ENCODE measurements at regions not wholly inside any gene's neighbourhood (a gene's known extent, or its start where the extent isn't known, plus 50 kb on each side); places are given as distances from the start of the nearest gene placed in this dataset.
"Not testable (repeated sequence)": the region's sequence is repeated elsewhere in the genome, so short reads cannot be mapped to it uniquely, and the experiment has no call there.

DNA sequence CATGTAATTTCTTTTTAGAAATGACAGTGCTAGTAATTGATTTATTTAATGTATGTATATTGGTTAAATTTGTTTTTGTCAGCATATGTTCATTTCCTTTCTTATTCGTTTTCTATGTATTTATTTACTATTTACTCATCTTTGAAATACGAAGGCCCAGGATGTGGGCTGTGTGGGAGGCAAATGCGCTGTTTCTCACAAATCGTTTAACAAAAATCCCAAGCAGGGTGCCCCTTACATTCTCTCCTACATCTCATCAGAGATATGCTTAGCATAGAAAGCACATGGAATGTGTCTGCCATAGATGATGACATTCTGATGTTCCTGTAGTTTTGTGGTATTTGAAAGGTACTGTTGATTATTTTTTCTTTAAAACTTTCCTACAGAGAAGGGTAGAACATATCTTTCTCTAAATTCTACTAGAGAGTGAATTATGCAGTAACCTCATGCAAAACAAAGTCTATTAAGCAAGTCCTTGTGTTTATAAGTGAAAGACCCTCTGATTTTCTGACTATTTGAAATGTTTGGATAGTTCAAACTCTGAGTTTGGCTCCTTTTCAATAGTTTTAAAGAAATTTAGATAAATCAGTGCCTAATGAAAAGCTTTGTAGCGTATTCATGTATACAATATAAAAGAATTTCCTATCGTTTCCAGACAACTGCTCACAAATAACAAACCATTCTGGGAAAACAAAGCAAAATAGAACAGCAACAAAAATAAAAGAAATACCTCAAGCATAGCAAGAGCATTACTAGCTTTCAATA, 111.1 kb upstream of the VGLL3 start:
- DNase-seq (ENCODE audit: low read depth in 2 of 2), result no peak

DNA sequence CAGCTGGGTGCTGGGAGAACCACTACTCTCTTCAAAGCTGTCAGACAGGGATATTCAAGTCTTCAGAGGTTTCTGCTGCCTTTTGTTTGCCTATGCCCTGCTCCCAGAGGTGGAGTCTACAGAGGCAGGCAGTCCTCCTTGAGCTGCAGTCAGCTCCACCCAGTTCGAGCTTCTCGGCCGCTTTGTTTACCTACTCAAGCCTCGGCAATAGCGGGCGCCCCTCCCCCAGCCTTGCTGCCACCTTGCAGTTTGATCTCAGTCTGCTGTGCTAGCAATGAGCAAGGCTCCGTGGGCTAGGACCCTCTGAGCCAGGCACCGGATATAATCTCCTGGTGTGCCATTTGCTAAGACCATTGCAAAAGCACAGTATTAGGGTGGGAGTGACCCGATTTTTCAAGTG, 106.8 kb upstream of the VGLL3 start:
- not testable (repeated sequence) for DNase-seq (ENCODE audit: low read depth in 2 of 2)

DNA sequence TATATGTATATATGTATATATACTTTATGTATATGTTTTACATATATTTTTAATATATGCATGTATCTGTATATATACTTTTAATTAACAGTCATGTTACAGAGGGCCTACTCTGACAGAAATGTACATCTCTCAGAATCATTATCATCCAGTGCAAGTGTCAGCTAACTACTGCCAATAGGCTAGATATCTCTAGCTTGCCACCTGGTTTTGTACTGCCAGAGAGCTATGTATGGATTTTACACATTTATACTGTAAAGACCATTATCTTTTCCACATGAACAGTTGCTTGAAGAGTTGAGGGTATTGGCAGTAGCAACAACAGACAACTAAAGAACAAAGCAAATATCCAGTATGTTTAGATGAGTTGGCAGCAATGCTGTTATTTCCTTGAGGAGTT, 99.7 kb upstream of the VGLL3 start:
- DNase-seq (ENCODE audit: low read depth in 2 of 2), result no peak

DNA sequence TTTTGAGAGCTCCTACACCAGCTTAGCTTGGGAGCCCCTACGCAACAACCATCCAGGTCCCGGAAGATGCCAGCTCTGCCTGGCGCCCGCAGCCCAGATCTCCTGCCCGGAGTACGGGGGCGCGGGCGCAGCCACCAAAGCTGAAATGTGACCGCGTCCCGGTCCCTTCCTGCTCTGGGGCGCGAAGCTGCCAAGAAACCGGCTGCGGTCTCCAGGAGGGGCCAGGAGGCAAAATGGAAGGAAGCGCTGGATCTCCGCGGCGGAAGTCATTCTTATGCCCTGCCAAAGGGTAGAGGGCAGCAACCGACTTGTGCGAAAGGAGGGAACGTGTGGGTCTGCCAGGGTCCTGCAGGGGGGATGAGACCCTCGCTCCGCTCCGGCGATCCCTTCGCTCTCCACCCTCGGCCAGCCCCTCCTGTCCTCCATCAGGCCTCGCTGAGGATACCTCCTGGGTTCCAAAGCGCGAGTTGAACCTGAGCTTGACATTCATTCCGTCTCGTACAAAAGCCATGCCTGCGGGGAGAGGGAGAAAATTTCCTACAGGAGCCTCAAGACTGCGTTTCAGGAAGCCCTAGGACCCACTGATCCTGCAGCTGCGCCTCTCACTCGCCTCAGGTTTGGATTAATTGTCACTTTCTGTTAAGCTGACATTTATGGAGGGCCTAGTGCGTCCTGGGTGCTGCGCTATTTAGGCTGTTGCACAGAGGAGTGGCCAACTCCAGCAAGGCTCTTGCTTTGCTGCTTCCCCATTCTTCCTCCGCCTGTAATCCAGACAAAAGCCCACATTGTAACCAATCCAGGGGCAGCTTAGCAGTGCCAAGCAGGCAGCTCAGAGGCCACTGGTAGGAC, 98.3 kb upstream of the VGLL3 start:
- no peak for DNase-seq (ENCODE audit: low read depth in 2 of 2)

DNA sequence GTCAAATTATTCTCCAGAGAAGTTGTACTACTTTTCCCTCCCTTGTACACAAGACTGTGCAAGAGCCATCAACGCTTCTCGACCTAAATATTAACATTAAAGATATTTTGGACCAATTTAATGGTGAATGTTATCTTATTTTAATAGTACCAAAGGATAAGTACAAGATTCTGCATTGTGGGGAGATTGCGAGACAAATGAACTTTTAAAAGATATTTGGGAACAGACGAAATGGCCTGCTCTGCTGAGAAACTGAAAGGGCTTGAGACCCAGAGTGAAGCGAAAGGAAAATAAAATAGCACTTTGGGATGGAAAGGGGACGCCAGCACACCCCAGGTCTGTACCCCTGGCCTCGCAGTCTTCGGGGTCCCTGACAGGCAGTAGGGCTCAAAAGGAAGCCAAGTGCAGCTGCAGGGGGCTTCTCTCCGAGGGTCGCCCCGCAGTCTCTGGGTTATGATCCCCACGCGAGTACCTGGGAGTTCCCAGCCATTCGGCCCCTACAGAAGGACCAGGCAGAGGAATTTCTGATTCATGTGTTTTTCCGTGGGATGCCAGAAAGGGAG, 97.6 kb upstream of the VGLL3 start:
- DNase-seq (ENCODE audit: low read depth in 2 of 2), result no peak

DNA sequence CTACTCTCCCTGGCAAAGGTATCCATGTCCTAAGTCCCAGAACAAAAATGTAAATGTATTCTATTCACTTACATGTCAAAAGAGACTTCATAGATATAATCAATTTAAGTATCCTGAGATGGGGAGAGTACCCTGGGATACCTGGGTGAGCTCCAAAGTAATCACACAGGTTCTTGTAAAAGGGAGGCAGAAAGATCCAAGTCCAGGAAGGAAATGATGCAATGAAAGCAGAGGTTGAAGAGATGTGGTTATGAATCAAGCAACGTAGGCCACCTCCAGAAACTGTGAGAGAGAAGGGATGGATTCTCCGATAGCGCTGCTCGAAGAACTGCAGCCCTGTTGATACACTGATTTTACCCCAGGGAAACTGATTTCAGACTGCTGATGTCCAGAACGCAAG, 93.9 kb upstream of the VGLL3 start:
- DNase-seq (ENCODE audit: low read depth in 2 of 2), result no peak

DNA sequence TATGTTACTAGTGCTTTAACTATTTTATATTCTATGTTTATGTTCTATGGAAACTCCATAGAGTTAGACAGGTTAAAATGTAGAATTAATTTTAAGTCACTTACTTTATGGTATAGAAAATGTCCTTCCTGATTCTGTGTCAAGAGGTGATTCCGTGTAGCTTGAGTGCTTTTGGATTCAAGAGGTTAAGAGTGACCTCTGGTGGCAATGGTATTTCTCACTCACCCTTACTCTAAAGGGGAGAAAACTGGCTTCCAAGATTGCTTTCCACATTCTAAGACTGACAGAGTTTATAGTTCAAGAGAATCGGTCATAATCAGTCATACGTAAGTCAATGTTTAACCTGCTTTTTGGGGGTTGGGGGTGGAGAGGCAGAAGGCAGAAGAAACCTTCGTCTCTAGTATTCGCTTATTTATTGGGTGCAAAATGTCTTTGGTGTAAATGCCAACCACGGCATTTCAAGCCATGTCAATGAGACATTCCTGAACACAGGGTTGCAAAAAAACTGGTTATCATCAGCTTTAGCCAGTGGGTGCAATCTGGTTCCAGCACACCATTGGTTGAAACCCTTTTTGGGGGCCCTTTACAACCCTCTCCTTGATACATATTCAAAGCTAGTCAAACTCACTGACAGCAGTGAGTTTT, 92.0 kb upstream of the VGLL3 start:
- no peak for DNase-seq (ENCODE audit: low read depth in 2 of 2)

DNA sequence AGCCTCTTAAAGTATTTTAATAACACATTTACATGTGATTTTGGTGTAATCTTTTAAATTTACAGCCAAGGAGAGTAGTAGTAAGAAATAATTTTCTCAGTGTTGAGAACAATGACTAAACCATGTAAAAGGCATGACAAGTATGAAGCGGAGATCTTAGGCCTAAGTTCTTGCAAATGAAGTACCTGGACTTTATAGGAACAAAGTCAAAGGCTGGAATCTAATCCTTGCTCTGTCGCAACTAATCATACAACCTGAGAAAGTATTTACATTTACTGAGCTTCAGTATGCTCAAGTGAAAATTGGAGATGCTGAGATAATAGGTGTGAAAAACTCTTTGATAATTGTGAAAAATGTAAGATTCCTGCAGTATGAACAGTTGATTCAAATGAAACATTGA, 86.4 kb upstream of the VGLL3 start:
- DNase-seq (ENCODE audit: low read depth in 2 of 2), result no peak

DNA sequence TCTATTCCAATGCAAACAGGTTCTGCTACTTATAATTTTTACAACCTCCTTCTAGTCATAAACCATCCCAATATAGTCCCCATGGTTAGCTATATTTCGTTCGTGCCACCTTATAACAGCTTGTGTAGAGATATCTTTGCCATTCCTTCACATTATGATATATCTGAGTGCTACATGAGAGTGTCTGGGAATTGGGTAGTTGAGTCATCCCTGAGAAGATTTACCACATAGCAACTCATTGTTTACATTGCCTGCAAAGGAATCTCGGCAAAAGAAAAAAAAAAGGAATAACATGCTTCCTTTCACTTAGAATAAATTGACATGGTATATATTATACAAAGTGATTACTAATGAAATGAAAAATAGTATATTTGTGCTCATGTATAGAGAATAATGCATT, 86.0 kb upstream of the VGLL3 start:
- no peak for DNase-seq (ENCODE audit: low read depth in 2 of 2)

DNA sequence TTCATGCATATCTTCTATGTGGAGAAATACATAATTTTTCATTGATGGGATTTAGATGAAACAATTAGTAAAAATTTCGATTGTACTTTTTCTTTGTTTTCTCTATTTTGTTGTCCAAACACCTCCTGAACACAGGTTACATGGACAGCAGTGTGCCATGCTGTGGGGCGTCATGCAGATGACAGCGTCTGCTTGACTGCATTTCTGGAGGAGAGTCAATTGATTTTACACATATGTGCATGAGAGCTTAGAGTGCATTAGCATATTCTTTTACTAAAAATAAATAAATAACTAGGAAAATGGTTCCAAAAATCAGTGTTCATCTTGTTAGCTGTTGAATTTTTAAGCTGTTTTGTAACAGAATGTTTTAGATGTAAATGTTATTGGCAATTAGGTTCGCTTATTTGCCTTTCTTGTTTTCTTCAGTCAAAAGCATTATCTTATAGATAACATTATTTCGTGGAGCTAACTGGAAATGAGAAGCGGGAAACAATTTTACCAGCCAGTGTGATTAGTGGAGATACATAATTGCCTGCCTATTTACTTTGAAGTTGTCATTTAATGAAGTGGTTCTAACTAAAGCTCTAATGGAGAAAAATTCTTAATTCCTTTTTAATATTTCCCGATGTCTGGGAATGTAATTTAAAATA, 82.7 kb upstream of the VGLL3 start:
- no peak for DNase-seq (ENCODE audit: low read depth in 2 of 2)

DNA sequence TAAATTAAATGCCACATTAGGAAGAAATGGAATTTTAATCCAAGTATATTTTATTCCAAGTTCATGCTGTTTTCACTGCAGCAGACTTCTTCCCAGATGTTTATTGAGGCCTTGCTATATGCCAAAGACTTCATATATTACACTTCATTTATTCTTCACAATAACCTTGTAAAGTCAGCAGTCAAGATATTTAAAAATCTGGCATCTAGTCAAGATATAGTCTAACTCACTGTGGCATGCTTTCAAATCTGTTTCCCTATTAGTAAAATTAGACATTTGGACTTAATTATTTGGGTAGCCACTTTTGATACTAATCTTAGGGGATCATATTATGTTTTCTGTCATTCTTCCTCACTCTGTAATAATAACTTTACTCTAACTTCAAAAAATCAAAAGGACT, 81.5 kb upstream of the VGLL3 start:
- no peak for DNase-seq (ENCODE audit: low read depth in 2 of 2)

DNA sequence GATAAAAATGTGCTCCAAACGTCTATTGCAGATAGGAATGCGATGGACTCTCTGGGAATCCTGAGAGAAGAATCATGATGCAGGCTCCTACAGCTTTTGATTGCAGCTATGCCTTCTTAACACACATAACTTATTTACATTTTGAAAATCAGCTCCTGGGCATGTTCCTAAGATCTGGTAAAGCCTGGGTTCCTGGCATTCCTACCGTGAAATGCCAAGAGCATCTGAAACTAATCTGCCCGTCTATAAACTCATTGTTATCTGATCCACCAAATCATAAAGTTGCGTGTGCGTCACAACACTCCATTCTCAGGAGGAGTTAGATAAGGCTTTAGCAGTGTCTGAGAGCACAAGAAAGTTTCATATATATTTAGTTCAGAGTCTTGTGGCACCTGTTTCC, 79.0 kb upstream of the VGLL3 start:
- DNase-seq (ENCODE audit: low read depth in 2 of 2), result no peak

DNA sequence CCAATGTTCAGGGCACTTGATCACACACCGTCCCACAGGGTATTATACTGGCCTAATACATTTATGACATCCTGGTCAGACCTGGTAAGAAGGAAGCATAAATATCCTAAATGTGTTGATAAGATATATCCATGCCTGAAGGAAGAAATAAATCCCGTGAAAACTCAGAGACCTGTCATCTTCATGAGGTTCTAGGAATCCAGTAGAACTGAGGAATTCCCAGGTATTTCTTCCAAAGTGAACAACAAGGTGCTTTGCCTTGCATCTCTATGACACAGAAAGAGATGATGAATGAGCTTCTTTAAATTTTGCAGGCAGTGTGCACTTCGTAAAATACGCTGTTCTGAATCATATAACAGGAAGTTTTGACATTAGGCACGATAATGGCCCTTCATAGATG, 78.1 kb upstream of the VGLL3 start:
- no peak for DNase-seq (ENCODE audit: low read depth in 2 of 2)

DNA sequence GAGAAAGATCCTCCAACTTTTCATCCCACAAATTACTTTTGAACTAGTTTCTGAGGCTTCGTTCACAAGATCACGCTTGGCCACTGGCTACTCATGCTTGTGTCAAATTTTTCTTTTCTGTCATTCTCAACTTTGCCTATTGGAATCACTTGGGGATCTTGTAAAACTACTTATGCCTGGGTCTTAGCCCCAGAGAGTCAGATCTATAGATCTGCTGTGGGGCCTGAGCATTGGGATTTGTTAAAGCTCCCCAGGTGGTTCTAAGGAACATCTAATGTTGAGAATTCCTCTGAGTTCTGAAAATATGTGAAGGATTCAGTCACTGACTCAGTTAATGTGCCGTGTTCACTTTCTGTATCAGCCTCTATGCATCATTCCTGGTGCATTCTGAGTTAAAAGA, 71.7 kb upstream of the VGLL3 start:
- DNase-seq (ENCODE audit: low read depth in 2 of 2), result no peak

DNA sequence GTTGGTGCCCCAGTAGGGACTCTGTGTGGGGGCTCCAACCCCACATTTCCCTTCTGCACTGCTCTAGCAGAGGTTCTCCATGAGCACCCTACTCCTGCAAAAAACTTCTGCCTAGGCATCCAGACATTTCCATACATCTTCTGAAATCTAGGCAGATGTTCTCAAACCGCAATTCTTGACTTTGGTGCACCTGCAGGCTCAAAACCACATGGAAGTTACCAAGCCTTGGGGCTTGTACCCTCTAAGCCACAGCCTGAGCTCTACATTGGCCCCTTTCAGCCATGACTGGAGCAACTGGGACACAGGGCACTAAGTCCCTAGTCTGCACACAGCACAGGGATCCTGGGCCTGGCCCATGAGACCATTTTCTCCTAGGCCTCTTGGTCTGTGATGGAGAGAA, 66.5 kb upstream of the VGLL3 start:
- DNase-seq (ENCODE audit: low read depth in 2 of 2), result no peak

DNA sequence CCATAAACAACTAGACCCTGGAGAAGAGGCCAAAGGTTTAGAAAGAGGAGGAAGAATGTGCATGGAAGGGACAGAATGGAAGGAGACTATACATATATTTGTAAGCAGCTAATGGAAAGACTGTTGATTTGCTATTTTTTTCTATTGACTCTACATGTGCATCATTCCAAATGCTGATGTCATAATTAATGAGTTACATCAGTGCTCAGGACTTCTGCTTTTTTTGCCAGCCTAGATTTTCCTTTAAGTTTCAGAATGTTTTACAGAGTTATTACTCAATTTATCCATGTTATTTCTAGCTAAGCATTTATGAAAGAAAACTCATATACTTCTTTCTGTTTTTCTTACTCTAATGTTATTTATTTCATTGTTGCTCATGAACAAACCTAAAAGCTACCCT, 62.6 kb upstream of the VGLL3 start:
- DNase-seq (ENCODE audit: low read depth in 2 of 2), result no peak

DNA sequence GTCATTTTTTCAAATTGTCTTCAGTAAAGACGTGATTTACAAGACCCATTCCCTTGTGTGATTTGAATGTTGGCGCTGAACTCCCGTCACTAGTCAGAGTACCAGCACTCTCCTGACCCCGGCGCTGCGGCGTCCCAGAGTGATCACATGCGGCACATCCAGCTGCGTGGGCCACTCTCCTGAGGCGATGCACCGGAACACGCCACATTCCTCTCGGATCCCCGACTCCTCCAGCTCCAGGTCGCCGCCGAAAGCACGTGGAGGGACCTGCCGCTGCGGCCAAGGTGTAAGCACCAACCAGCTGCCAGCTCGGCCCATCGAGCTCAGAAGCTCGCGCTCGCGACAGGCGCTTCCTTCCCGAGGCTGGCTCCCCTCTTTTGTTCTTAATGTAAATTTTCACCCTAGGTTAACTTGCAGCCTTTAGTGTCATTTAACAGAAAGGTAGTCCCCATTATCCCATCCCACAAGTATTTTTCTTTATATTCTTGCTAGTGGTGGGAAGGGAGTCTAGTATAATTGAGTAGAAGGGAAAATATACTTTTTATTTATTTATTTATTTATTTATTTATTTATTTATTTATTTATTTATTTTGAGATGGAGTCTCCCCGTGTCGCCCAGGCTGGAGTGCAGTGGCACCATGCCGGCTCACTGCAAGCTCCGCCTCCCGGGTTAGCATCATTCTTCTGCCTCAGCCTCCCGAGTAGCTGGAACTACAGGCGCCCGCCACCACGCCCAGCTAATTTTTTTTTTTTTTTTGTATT, 61.7 kb upstream of the VGLL3 start:
- DNase-seq (ENCODE audit: low read depth in 2 of 2), result no peak

DNA sequence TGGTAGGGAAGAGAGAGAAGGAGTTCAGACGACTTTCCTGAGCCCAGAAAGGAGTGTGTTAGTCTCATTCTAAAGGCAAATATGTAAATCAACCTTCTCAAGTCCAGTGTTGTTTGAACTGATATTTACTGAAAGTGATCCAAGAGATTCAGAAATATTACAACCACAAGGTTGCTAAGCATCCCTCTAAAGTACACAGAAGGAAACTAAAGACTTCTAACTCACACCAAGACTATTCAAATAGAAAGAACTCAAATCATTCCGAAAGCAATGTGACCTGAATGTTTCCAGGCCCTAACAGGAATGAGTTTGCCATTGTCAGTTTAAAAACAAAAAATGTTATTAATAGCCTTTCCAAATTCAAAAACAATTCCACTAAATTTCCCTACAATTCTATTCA, 56.9 kb upstream of the VGLL3 start:
- no peak for DNase-seq (ENCODE audit: low read depth in 2 of 2)

DNA sequence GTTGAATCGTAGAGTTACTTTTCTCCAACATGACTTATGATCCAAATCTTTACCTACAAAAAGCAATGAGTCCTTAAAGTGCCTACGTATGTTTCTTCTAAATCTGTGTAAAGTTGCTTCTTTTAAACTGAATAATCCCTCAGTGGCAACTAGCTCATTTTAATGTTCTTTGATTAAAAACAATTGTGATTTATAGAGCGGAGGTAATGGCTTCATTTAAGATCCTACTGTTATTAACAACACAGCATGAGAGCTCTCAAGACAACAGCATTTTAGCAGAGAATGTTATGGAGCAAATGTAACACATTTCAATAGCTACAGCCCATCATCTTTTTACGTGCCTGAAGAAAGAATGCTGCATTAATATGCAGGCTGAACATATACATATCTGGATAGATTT, 55.3 kb upstream of the VGLL3 start:
- no peak for DNase-seq (ENCODE audit: low read depth in 2 of 2)

DNA sequence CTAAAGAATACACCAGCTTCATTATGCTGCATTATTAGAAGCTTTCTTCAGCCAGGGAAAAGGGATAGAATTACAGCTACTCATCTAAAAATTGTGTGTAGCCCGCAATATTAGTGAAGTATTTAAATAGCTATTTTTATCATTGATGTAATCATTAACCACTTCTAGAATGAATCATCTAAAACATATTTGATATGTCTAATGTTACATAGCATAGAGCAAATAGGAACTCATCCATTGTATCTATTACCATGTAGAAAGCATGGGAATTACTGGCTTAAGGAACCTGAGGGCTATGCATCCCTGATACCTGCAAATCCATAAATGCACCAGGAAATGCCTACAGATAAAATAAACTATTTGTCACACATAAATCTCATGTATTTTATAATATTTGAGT, 54.5 kb upstream of the VGLL3 start:
- DNase-seq (ENCODE audit: low read depth in 2 of 2), result no peak

DNA sequence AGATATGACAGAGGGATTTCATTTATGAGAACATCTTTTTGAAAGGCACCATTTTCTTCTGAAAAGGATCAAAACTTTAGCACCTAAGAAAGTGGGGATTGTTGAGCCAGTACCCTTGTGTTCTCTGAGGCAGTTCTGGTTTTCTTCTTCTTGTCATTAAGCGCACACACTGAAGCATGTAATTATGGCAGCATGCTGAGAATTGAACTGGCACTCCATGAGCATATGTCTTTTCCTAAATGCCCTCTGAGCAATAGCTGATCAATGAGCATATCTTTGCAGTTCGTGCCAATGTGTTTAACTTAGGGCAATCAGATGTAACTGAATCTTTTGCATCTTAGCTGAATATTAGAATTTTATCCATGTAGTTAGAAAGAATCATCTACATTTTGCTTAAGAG, 53.9 kb upstream of the VGLL3 start:
- DNase-seq (ENCODE audit: low read depth in 2 of 2), result no peak

Data from stimulated activated CD4-positive, alpha-beta T cell treated with anti-CD3 and anti-CD28 coated beads, Interleukin-15, amount 100 ng/mL, for 48 hours (primary cell).